Lung (tissue), 11 donors: ENCODE measurements at regions not wholly inside any gene's neighbourhood (a gene's known extent, or its start where the extent isn't known, plus 50 kb on each side); places are given as distances from the start of the nearest gene placed in this dataset.
A peak's percentile ranks its signal among the peaks of the same experiment; 100 is the strongest.

Source experiments
- ATAC-seq: fragments of 200-7000 bp; cut with Tn5 transposase; one replicate; pipeline ENCODE4 v1.9.1; 2020; ENCODE audit warnings: moderate number of reproducible peaks; ENCODE audit not compliant: insufficient read depth, low FRiP score
- DNase-seq, 3 donors: peaks; one replicate each; pipeline ENCODE4 v3.0.0-alpha.2; 2013 to 2017
- H3K27ac ChIP-seq, 2 donors: one replicate each; pipeline ENCODE4 v1.5.1; 2013; ENCODE audit warnings: mild to moderate bottlenecking in 2 of 2, moderate library complexity in 2 of 2, control low read depth in 1 of 2, inconsistent platforms in 1 of 2, low read depth in 1 of 2, low read length in 1 of 2
- H3K27me3 ChIP-seq, 3 donors: one replicate each; pipeline ENCODE4 v1.5.1; 2013; ENCODE audit warnings: low read length in 2 of 3; ENCODE audit not compliant: control insufficient read depth in 3 of 3, insufficient read depth in 3 of 3
- H3K36me3 ChIP-seq, 4 donors: one replicate each; pipeline ENCODE4 v1.5.1; 2013; ENCODE audit warnings: low read length in 4 of 4, mild to moderate bottlenecking in 1 of 4, moderate library complexity in 1 of 4; ENCODE audit not compliant: control insufficient read depth in 4 of 4, insufficient read depth in 4 of 4
- H3K4me1 ChIP-seq, 5 donors: one replicate each; pipeline ENCODE4 v1.5.1; 2013; ENCODE audit warnings: low read length in 5 of 5, mild to moderate bottlenecking in 2 of 5, moderate library complexity in 1 of 5; ENCODE audit not compliant: control insufficient read depth in 5 of 5, insufficient read depth in 5 of 5
- H3K4me3 ChIP-seq: one replicate; pipeline ENCODE4 v1.5.1; 2013; ENCODE audit warnings: mild to moderate bottlenecking, control low read depth, moderate library complexity
- H3K9ac ChIP-seq, 2 donors: one replicate each; pipeline ENCODE4 v1.5.1; 2013; ENCODE audit warnings: low read length in 2 of 2, control low read depth in 1 of 2; ENCODE audit not compliant: insufficient read depth in 1 of 2
- H3K9me3 ChIP-seq, 4 donors: one replicate each; pipeline ENCODE4 v1.5.1; 2013; ENCODE audit warnings: low read length in 3 of 4, mild to moderate bottlenecking in 1 of 4, moderate library complexity in 1 of 4; ENCODE audit not compliant: control insufficient read depth in 4 of 4, insufficient read depth in 3 of 4
- CTCF ChIP-seq: IDR thresholded peaks from 2 replicates; pipeline ENCODE4 v1.5.1; 2012; ENCODE audit warnings: mild to moderate bottlenecking; ENCODE audit errors: control extremely low read depth, extremely low read depth
- WGBS, 2 donors: extraction: QIAGEN DNeasy Blood & Tissue Kit; methylation state at CpG; one replicate each; pipeline ENCODE4 v1.1.7; 2013; 5-methylcytosine and 5-hydroxymethylcytosine counted together
- donor health status: control.
- donor health status: control.
- donor health status: Bipolar disorder and iron deficiency.
- donor health status: healthy.
- donor health status: DM: yes; HTN: yes; CAD: no.

- peak; percentile 51 to 71 (median 56) for DNase-seq
- Histone ChIP-seq H3K27me3 (peaks cover 0 to 9% (median 5%) of the 10 kb centered on the region in 3 donors), H3K9ac (no peak overlapping the region), H3K4me1 (peaks cover 0 to 21% (median 8%) of the 10 kb centered on the region in 5 donors), H3K36me3 (no peaks in the 10 kb centered on the region), H3K9me3 (no peaks in the 10 kb centered on the region), H3K4me3 (no peak overlapping the region), H3K27ac (peak overlapping the region in 1 of 2 donors; percentile 78)
- peak; percentile 55 for ATAC-seq
- WGBS, 2 donors, result 51 to 74% methylated on average over 8 of the region's 8 CpGs
- no peak for TF ChIP-seq CTCF
These were observed 232.0 kb upstream of the IGF1R start for GRCh38 chr15:98416222-98416855.

GRCh38 chr15:98417346-98417745 is 231.0 kb upstream of the IGF1R start:
- Histone ChIP-seq H3K9me3 (no peaks in the 10 kb centered on the region), H3K27me3 (peaks cover 2 to 18% (median 11%) of the 10 kb centered on the region in 3 donors), H3K9ac (no peak overlapping the region), H3K36me3 (no peaks in the 10 kb centered on the region), H3K4me1 (peaks cover 0 to 27% (median 8%) of the 10 kb centered on the region in 5 donors), H3K4me3 (no peak overlapping the region), H3K27ac (no peak overlapping the region)
- ATAC-seq (no peak), DNase-seq (no peak)
- no peak for TF ChIP-seq CTCF
- WGBS, 2 donors, result 87 to 88% methylated on average over 12 of the region's 12 CpGs

GRCh38 chr15:98418122-98418521 is 230.2 kb upstream of the IGF1R start:
- Histone ChIP-seq H3K36me3 (no peaks in the 10 kb centered on the region), H3K27me3 (peaks cover 6 to 25% (median 19%) of the 10 kb centered on the region in 3 donors), H3K9ac (no peak overlapping the region), H3K4me1 (peaks cover 0 to 27% (median 8%) of the 10 kb centered on the region in 5 donors), H3K4me3 (no peak overlapping the region), H3K27ac (no peak overlapping the region), H3K9me3 (no peaks in the 10 kb centered on the region)
- 77 to 84% methylated on average over 11 of the region's 11 CpGs for WGBS, 2 donors
- ATAC-seq (no peak), DNase-seq (no peak)
- no peak for TF ChIP-seq CTCF
